VCaP (cell line): ENCODE measurements at regions not wholly inside any gene's neighbourhood (a gene's known extent, or its start where the extent isn't known, plus 50 kb on each side); places are given as distances from the start of the nearest gene placed in this dataset.

Experiments
- H3K27ac ChIP-seq: fragments of 450-650 bp; 2 replicates; pipeline ENCODE4 v1.5.1; 2017
- TF ChIP-seq, protein P1 (sequence below): fragments of 450-650 bp; conservative IDR thresholded peaks from 2 replicates; pipeline ENCODE4 v1.5.1; 2017; ENCODE audit warnings: mild to moderate bottlenecking, moderate library complexity

DNA sequence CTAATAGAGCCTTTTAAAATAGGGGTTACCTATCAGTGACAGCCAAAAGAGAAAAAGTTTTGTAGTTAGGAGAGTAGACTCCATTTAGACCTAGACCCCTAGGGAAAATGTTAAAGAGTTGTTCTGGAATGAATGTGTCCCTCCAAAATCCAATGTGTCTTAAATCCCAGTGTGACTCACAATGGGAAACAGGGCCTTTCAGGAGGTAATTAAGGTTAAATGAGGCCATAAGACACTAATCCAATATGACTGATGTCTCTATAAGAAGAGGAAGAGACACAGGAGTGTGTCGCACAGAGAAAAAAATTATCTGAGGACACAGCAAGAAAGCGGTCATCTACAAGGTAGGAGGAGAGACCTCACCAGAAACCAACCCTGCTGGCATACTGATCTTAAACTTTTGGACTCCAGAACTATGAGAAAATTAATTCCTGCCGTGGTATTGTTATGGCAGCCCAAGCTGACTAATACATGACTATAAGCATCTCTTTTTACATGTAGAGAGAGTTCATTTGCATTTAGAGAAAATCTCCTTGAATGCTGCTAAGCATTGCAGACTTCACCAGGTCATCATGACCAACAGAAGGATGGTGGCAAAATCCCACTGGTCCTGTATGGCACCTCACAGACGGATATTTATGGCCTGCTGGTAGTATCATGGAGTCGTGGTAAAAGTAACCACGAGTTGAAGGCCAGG is 259.6 kb upstream of the TMTC1 start:
- no peak overlapping the region for H3K27ac ChIP-seq
- TF ChIP-seq, protein P1, sequence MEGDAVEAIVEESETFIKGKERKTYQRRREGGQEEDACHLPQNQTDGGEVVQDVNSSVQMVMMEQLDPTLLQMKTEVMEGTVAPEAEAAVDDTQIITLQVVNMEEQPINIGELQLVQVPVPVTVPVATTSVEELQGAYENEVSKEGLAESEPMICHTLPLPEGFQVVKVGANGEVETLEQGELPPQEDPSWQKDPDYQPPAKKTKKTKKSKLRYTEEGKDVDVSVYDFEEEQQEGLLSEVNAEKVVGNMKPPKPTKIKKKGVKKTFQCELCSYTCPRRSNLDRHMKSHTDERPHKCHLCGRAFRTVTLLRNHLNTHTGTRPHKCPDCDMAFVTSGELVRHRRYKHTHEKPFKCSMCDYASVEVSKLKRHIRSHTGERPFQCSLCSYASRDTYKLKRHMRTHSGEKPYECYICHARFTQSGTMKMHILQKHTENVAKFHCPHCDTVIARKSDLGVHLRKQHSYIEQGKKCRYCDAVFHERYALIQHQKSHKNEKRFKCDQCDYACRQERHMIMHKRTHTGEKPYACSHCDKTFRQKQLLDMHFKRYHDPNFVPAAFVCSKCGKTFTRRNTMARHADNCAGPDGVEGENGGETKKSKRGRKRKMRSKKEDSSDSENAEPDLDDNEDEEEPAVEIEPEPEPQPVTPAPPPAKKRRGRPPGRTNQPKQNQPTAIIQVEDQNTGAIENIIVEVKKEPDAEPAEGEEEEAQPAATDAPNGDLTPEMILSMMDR, result no peak

DNA sequence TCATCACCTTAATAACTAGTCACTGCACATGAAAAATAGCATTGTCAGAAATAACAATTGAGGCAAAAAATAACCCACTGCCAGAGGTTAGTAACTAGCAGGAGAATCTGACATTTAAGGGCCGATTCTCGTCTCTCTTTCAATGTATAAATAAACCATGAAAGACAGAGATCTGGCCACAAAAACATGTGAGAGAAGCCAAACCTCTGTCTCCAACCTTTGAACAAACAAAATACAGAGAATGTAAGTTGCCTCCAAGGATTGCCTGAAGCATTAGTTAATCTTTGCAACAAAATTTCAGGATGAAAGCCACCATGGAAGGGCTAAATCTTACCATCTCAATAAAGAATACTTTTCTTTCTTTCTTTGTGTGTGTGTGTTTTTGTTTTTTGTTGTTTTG is 257.4 kb upstream of the TMTC1 start:
- TF ChIP-seq, protein P1, result no peak
- no peak overlapping the region for H3K27ac ChIP-seq

DNA sequence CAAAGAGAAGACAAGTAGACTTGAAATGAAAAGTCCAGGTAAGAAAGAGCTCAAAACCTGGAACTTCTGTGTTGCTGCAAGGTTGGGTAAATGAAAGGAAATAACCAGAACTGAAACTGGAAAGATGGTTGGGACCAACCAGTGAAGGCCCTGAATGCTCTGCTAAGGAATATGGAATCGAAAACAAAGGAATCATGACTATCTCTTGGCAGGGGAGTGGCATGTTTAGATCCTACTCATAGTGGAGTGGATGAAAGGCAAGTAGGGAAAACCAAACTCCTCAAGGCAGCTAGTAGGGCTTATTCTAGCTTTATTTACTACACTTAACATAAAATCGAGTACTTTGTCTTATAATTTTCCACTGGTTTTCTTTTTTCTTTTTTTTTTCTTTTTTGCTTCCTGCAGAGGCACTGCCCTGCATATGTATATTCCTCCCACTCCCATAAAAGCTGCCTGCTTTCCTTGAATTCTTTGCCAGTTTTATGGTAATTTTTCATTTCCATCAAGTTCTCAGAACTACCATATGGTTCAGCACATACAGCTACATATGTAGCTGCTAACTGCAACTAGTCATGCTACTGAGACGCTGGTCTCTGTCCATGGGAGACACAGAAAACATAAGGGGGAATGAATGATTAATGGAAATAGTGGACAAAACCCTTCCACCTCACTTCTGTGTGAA is 247.1 kb upstream of the TMTC1 start:
- H3K27ac ChIP-seq, result no peak overlapping the region
- TF ChIP-seq, protein P1, result no peak

DNA sequence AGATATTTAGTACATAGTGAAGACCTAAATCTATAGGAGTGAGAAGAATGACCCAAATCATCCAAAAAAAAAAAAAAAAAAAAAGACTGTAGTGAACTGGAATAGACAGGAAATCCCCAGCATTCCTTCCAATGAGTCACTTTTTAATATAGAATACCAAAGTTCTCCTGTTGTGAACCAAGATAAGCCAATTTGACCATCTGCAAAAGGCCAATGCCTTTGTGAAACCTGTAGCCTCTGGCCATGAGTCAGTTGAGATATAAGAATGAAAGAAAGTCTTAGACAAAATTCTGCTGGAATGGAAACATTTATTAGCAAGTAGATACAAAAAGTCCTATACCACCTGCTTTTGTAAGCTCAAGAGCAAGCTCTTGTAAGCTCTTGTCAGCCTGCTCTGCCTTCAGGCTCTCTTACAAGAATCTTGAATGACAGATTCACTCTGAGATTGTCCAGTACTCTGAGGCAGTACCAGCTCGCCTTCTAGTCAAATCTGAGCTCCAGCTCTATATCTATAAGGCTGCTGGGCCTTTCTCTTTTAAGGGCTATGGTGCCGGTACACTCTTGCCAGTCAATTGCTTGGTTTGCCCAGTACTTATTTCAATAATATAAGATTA is 243.0 kb upstream of the TMTC1 start:
- TF ChIP-seq, protein P1, result no peak
- no peak overlapping the region for H3K27ac ChIP-seq

DNA sequence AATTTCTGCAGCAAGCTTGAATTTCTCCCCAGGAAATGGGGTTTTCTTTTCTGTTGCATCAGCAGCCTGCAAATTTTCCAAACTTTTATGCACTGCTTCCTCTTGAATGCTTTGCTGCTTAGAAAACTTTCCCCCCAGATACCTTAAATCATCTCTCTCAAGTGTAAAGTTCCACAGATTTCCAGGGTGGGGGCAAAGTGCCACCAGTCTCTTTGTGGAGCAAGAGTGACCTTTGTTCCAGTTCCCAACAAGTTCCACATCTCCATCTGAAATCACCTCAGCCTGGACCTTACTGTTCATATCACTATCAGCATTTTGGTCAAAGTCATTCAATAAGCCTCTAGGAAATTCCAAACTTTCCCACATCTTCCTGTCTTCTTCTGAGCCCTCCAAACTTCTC is 241.6 kb upstream of the TMTC1 start:
- H3K27ac ChIP-seq, result no peak overlapping the region
- TF ChIP-seq, protein P1, result no peak

DNA sequence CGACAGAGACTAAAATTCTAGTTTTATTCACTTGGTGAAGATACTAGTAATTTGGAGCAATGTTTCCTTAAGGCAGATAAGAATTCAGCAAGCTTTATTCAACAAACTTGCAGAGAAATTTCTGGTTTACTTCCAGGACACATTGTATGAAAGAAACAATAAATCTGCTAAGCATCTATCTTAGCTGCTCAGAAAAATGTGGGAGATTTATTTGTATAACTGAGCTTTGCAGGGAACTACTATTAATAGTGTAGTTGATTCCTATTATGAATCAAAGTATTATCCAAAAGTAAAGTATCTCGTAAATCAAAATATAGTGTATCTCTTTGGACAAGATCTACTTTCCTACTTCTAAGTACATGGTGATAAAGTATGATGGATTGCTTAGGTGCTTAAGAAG is 239.4 kb upstream of the TMTC1 start:
- TF ChIP-seq, protein P1, result no peak
- H3K27ac ChIP-seq, result no peak overlapping the region

DNA sequence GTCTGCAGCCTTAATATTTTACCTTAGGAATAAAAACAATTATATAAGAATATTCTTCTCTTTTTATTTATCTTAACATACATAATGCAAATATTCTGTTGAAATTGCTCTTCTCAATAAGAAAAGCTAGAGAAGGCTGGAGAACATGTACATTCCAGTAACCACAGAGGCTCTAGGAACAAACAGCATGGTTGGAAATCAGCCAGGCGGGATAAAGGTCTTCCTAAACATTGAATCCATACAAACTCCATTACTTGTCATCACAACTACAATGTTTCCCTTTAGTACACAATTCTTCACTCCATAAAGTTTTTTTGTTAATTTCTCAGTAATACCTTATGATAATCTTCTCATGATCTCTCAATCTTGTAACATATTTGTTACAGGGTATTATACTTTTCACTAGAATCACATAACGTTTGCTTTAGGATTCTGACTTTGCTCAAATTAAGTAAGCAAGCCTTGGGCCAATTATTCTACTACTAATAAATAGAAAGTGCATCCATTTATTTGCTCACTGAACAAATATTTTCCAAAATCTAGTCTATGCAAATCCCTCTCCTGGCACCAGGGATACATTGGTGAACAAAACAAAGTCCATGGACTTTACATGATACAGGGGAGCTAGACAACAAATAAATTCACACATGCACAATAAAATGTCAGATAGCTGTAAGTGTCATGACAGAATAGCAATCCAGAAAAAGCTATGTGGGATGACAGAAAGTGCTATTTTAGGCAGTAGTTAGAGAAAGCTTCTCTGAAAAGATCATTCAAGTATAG is 237.5 kb upstream of the TMTC1 start:
- TF ChIP-seq, protein P1, result no peak
- no peak overlapping the region for H3K27ac ChIP-seq
